CD4-positive, CD25-positive, alpha-beta regulatory T cell (primary cell): ENCODE measurements at regions not wholly inside any gene's neighbourhood (a gene's known extent, or its start where the extent isn't known, plus 50 kb on each side); places are given as distances from the start of the nearest gene placed in this dataset.
"Not testable (repeated sequence)": the region's sequence is repeated elsewhere in the genome, so short reads cannot be mapped to it uniquely, and the experiment has no call there.

Experiments
- ATAC-seq, 2 donors: fragments of 150-1000 bp; cut with Tn5 transposase; one replicate each; pipeline ENCODE4 v1.10.0; 2021; ENCODE audit warnings: low read depth in 2 of 2, moderate number of reproducible peaks in 2 of 2, moderate library complexity in 1 of 2
- DNase-seq, 3 donors: peaks; one replicate each; pipeline versions ENCODE4 v3.0.0 to v3.0.0-alpha.2; 2012 to 2022; ENCODE audit warnings: mixed read lengths in 1 of 3
- H3K27ac ChIP-seq: one replicate; pipeline ENCODE4 v1.7.0; 2013; ENCODE audit warnings: mild to moderate bottlenecking, low read length; ENCODE audit not compliant: insufficient read depth, poor library complexity, severe bottlenecking
- H3K27me3 ChIP-seq: one replicate; pipeline ENCODE4 v1.7.0; 2013; ENCODE audit warnings: low read length; ENCODE audit not compliant: control insufficient read depth, insufficient read depth
- H3K36me3 ChIP-seq: one replicate; pipeline ENCODE4 v1.7.0; 2013; ENCODE audit warnings: mild to moderate bottlenecking, low read length, moderate library complexity; ENCODE audit not compliant: control insufficient read depth, insufficient read depth
- H3K4me1 ChIP-seq: 2 replicates; pipeline ENCODE4 v1.7.0; 2013; ENCODE audit warnings: mild to moderate bottlenecking, low read length; ENCODE audit not compliant: insufficient read depth, control insufficient read depth, poor library complexity, severe bottlenecking
- H3K4me3 ChIP-seq: one replicate; pipeline ENCODE4 v1.7.0; 2013; ENCODE audit warnings: low read depth, mild to moderate bottlenecking, low read length, moderate library complexity
- H3K9me3 ChIP-seq, 2 experiments: 1 replicate in 1 of 2; 2 replicates in 1 of 2; pipeline ENCODE4 v1.7.0; 2013; ENCODE audit warnings: low read length in 2 of 2, mild to moderate bottlenecking in 1 of 2, moderate library complexity in 1 of 2; ENCODE audit not compliant: control insufficient read depth in 2 of 2
- H3K27ac Mint-ChIP-seq, 3 donors: one replicate each; pipeline ENCODE4 v1.8.0; 2020 to 2022; ENCODE audit warnings: mild to moderate bottlenecking in 3 of 3, mixed read lengths in 3 of 3, moderate library complexity in 2 of 3
- H3K27me3 Mint-ChIP-seq: one replicate; pipeline ENCODE4 v1.8.0; 2022; ENCODE audit warnings: mild to moderate bottlenecking, mixed read lengths
- H3K36me3 Mint-ChIP-seq: one replicate; pipeline ENCODE4 v1.8.0; 2020; ENCODE audit warnings: mixed read lengths
- H3K4me1 Mint-ChIP-seq, 4 donors: one replicate each; pipeline ENCODE4 v1.8.0; 2020 to 2022; ENCODE audit warnings: mixed read lengths in 4 of 4, mild to moderate bottlenecking in 1 of 4
- H3K4me3 Mint-ChIP-seq, 4 donors: one replicate each; pipeline ENCODE4 v1.8.0; 2020 to 2022; ENCODE audit warnings: mild to moderate bottlenecking in 4 of 4, mixed read lengths in 4 of 4, moderate library complexity in 3 of 4
- H3K9me3 Mint-ChIP-seq, 7 donors: one replicate each; pipeline ENCODE4 v1.8.0; 2020 to 2022; ENCODE audit warnings: mixed read lengths in 7 of 7, mild to moderate bottlenecking in 3 of 7, moderate library complexity in 2 of 7

DNA sequence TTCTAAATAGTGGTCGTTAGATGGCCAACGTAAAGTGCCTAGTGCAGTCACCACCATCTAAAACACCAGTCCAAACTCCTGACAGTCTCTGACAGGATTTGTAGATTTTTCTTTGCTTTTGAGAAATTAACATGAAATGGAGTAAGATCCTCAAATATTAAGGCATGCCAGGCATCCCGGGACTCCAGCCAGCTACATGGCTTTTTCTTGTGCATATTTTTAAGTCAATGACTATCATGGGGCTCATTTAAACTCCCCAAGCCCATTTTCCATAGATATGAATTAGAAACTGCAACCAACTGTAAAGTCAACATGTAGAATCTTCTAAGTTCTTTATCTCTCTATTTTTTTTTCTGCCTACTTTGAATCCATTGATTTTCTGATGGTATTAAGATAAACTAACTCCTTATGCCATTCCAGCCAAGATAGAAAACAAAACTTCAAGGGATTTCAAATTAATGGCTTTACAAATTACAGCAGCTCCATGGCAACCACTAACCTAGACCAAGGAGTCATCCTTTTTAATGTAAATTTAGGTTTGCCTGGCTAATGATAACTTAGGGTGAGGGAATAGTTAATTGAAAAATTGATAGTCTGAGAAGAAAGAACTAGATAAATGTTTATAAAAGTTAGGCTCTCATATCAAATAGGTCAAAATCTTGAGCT, 764.1 kb upstream of the NXPH2 start:
- H3K4me1 ChIP-seq: no peaks in the 10 kb centered on the region
- no peaks in the 10 kb centered on the region for H3K27me3 Mint-ChIP-seq
- no peak overlapping the region for H3K27ac ChIP-seq
- no peak overlapping the region for H3K27ac Mint-ChIP-seq
- H3K4me3 Mint-ChIP-seq: no peak overlapping the region
- H3K27me3 ChIP-seq: no peaks in the 10 kb centered on the region
- H3K9me3 Mint-ChIP-seq: peaks cover 2 to 28% (median 10%) of the 10 kb centered on the region in 7 donors
- peaks cover 3 to 6% of the 10 kb centered on the region in 2 experiments for H3K9me3 ChIP-seq
- DNase-seq (no peak), ATAC-seq (no peak)
- H3K36me3 ChIP-seq: no peaks in the 10 kb centered on the region
- H3K4me1 Mint-ChIP-seq: no peaks in the 10 kb centered on the region
- H3K4me3 ChIP-seq: no peak overlapping the region
- H3K36me3 Mint-ChIP-seq: no peaks in the 10 kb centered on the region

- not testable (repeated sequence) for H3K27ac ChIP-seq, H3K4me1 Mint-ChIP-seq, DNase-seq, H3K27me3 ChIP-seq, H3K27ac Mint-ChIP-seq, H3K9me3 ChIP-seq, H3K27me3 Mint-ChIP-seq, H3K36me3 ChIP-seq, ATAC-seq, H3K4me1 ChIP-seq, H3K4me3 ChIP-seq, H3K36me3 Mint-ChIP-seq, H3K4me3 Mint-ChIP-seq
- peaks cover 3 to 14% (median 7%) of the 10 kb centered on the region in 7 donors for H3K9me3 Mint-ChIP-seq
Observed at GRCh38 chr2:139538332-139539020, 758.3 kb upstream of the NXPH2 start.

- DNase-seq (no peak), ATAC-seq (no peak)
- Mint-ChIP-seq H3K4me3 (no peak overlapping the region), H3K36me3 (no peaks in the 10 kb centered on the region), H3K4me1 (no peaks in the 10 kb centered on the region), H3K27me3 (no peaks in the 10 kb centered on the region), H3K27ac (no peak overlapping the region), H3K9me3 (peaks cover 0 to 11% (median 4%) of the 10 kb centered on the region in 7 donors)
- no peaks in the 10 kb centered on the region for H3K27me3 ChIP-seq
- no peaks in the 10 kb centered on the region for H3K36me3 ChIP-seq
- no peak overlapping the region for H3K4me3 ChIP-seq
- H3K4me1 ChIP-seq: no peaks in the 10 kb centered on the region
- H3K27ac ChIP-seq: no peak overlapping the region
- peaks cover 0 to 6% of the 10 kb centered on the region in 2 experiments for H3K9me3 ChIP-seq
Observed at GRCh38 chr2:139529080-139529479, 748.9 kb upstream of the NXPH2 start.

- Mint-ChIP-seq H3K36me3 (no peaks in the 10 kb centered on the region), H3K4me3 (no peak overlapping the region), H3K27ac (no peak overlapping the region), H3K4me1 (no peaks in the 10 kb centered on the region), H3K9me3 (peaks cover 0 to 15% (median 5%) of the 10 kb centered on the region in 7 donors), H3K27me3 (no peaks in the 10 kb centered on the region)
- no peak for ATAC-seq
- Histone ChIP-seq H3K36me3 (no peaks in the 10 kb centered on the region), H3K27ac (no peak overlapping the region), H3K27me3 (no peaks in the 10 kb centered on the region), H3K4me1 (no peaks in the 10 kb centered on the region), H3K9me3 (peaks cover 0 to 7% of the 10 kb centered on the region in 2 experiments), H3K4me3 (no peak overlapping the region)
- DNase-seq: no peak
Observed at GRCh38 chr2:139526781-139527180, 746.6 kb upstream of the NXPH2 start.

- ATAC-seq (no peak), DNase-seq (no peak)
- peaks cover 0 to 7% of the 10 kb centered on the region in 2 experiments for H3K9me3 ChIP-seq
- Mint-ChIP-seq H3K27ac (no peak overlapping the region), H3K4me1 (no peaks in the 10 kb centered on the region), H3K9me3 (peaks cover 4 to 21% (median 7%) of the 10 kb centered on the region in 7 donors), H3K27me3 (no peaks in the 10 kb centered on the region), H3K4me3 (no peak overlapping the region), H3K36me3 (no peaks in the 10 kb centered on the region)
- no peaks in the 10 kb centered on the region for H3K36me3 ChIP-seq
- H3K27ac ChIP-seq: no peak overlapping the region
- no peaks in the 10 kb centered on the region for H3K27me3 ChIP-seq
- no peaks in the 10 kb centered on the region for H3K4me1 ChIP-seq
- no peak overlapping the region for H3K4me3 ChIP-seq
Observed at GRCh38 chr2:139518321-139518720, 738.1 kb upstream of the NXPH2 start.

- Mint-ChIP-seq H3K27ac (no peak overlapping the region), H3K27me3 (no peaks in the 10 kb centered on the region), H3K9me3 (peaks cover under 1 to 7% (median 3%) of the 10 kb centered on the region in 7 donors), H3K4me1 (no peaks in the 10 kb centered on the region), H3K36me3 (no peaks in the 10 kb centered on the region), H3K4me3 (no peak overlapping the region)
- no peaks in the 10 kb centered on the region for H3K36me3 ChIP-seq
- no peaks in the 10 kb centered on the region for H3K9me3 ChIP-seq
- H3K27me3 ChIP-seq: no peaks in the 10 kb centered on the region
- H3K27ac ChIP-seq: no peak overlapping the region
- no peaks in the 10 kb centered on the region for H3K4me1 ChIP-seq
- no peak for DNase-seq
- no peak overlapping the region for H3K4me3 ChIP-seq
- no peak for ATAC-seq
Observed at GRCh38 chr2:139514951-139515350, 734.8 kb upstream of the NXPH2 start.

DNA sequence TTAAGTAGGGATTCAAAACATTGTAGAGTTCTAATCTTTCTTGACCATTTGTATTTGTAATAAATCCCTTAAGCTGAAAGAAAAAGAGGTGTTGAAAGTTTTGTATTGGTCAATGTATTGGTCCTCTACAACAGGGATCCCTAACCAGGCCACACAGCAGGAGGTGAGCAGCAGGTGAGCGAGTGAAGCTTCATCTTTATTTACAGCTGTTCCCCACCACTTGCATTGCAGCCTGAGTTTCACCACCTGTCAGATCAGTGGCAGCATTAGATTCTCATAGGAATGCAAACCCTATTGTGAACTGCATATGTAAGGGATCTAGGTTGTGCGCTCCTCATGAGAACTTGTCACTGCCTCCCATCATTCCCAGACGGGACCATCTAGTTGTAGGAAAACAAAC, 715.7 kb upstream of the NXPH2 start:
- Mint-ChIP-seq H3K27ac (no peak overlapping the region), H3K4me3 (no peak overlapping the region), H3K9me3 (peaks cover 1 to 34% (median 6%) of the 10 kb centered on the region in 7 donors), H3K27me3 (no peaks in the 10 kb centered on the region), H3K36me3 (no peaks in the 10 kb centered on the region), H3K4me1 (no peaks in the 10 kb centered on the region)
- Histone ChIP-seq H3K36me3 (no peaks in the 10 kb centered on the region), H3K27ac (no peak overlapping the region), H3K4me3 (no peak overlapping the region), H3K27me3 (no peaks in the 10 kb centered on the region), H3K4me1 (no peaks in the 10 kb centered on the region), H3K9me3 (no peaks in the 10 kb centered on the region)
- DNase-seq: no peak
- no peak for ATAC-seq
